Stimulated activated naive B cell treated with anti-CD40 and anti-IgM and Interleukin-4, amounts not matched to agents 10 μg/mL and 1 μg/mL and 100 μg/mL, for 72 hours (primary cell): ENCODE measurements at regions not wholly inside any gene's neighbourhood (a gene's known extent, or its start where the extent isn't known, plus 50 kb on each side); places are given as distances from the start of the nearest gene placed in this dataset.

Experiments used
- ATAC-seq, 2 donors: fragments of 150-1000 bp; cut with Tn5 transposase; replicated peaks; 2 replicates each; pipeline ENCODE4 v1.10.0; 2021; ENCODE audit warnings: moderate library complexity in 1 of 2
- DNase-seq: peaks from one replicate; pipeline ENCODE4 v3.0.0; 2021
- H3K27ac Mint-ChIP-seq: one replicate; pipeline ENCODE4 v1.8.0; 2022; ENCODE audit warnings: mild to moderate bottlenecking, mixed read lengths
- H3K27me3 Mint-ChIP-seq, 2 donors: one replicate each; pipeline ENCODE4 v1.8.0; 2022; ENCODE audit warnings: mixed read lengths in 2 of 2
- H3K36me3 Mint-ChIP-seq, 2 donors: one replicate each; pipeline ENCODE4 v1.8.0; 2022; ENCODE audit warnings: mixed read lengths in 2 of 2, mild to moderate bottlenecking in 1 of 2
- H3K4me1 Mint-ChIP-seq, 2 donors: one replicate each; pipeline ENCODE4 v1.8.0; 2022; ENCODE audit warnings: mixed read lengths in 2 of 2, mild to moderate bottlenecking in 1 of 2
- H3K4me3 Mint-ChIP-seq, 2 donors: one replicate each; pipeline ENCODE4 v1.8.0; 2022; ENCODE audit warnings: mild to moderate bottlenecking in 2 of 2, mixed read lengths in 2 of 2, moderate library complexity in 1 of 2
- H3K9me3 Mint-ChIP-seq, 2 donors: one replicate each; pipeline ENCODE4 v1.8.0; 2022; ENCODE audit warnings: mixed read lengths in 2 of 2, mild to moderate bottlenecking in 1 of 2

- Mint-ChIP-seq H3K27me3 (no peaks in the 10 kb centered on the region), H3K9me3 (peaks cover 2 to 3% of the 10 kb centered on the region in 2 donors), H3K36me3 (no peaks in the 10 kb centered on the region), H3K4me1 (no peaks in the 10 kb centered on the region), H3K4me3 (no peak overlapping the region), H3K27ac (no peak overlapping the region)
- no peak for DNase-seq
- no peak for ATAC-seq
Measured at GRCh38 chr3:22495241-22495640, 707.9 kb upstream of the UBE2E2 start.

GRCh38 chr3:22495791-22496190, 707.3 kb upstream of the UBE2E2 start:
- Mint-ChIP-seq H3K4me1 (no peaks in the 10 kb centered on the region), H3K4me3 (no peak overlapping the region), H3K9me3 (peaks cover 2 to 4% of the 10 kb centered on the region in 2 donors), H3K36me3 (no peaks in the 10 kb centered on the region), H3K27me3 (no peaks in the 10 kb centered on the region), H3K27ac (no peak overlapping the region)
- no peak for ATAC-seq
- no peak for DNase-seq

- no peak for DNase-seq
- H3K27ac Mint-ChIP-seq = no peak overlapping the region
- no peak for ATAC-seq
- no peaks in the 10 kb centered on the region for H3K4me1 Mint-ChIP-seq
- no peak overlapping the region for H3K4me3 Mint-ChIP-seq
- H3K36me3 Mint-ChIP-seq = no peaks in the 10 kb centered on the region
- H3K27me3 Mint-ChIP-seq = no peaks in the 10 kb centered on the region
- peaks cover 2 to 7% of the 10 kb centered on the region in 2 donors for H3K9me3 Mint-ChIP-seq
Measured at GRCh38 chr3:22496641-22497040, 706.5 kb upstream of the UBE2E2 start.

- DNase-seq (no peak), ATAC-seq (no peak)
- Mint-ChIP-seq H3K4me1 (no peaks in the 10 kb centered on the region), H3K27ac (no peak overlapping the region), H3K4me3 (no peak overlapping the region), H3K36me3 (no peaks in the 10 kb centered on the region), H3K27me3 (no peaks in the 10 kb centered on the region), H3K9me3 (peaks cover 4% of the 10 kb centered on the region in 2 donors)
Measured at GRCh38 chr3:22506871-22507270, 696.3 kb upstream of the UBE2E2 start.

- peaks cover 0 to 4% of the 10 kb centered on the region in 2 donors for H3K9me3 Mint-ChIP-seq
- H3K4me3 Mint-ChIP-seq = no peak overlapping the region
- H3K36me3 Mint-ChIP-seq = no peaks in the 10 kb centered on the region
- H3K27ac Mint-ChIP-seq = no peak overlapping the region
- no peaks in the 10 kb centered on the region for H3K27me3 Mint-ChIP-seq
- ATAC-seq (no peak), DNase-seq (no peak)
- H3K4me1 Mint-ChIP-seq = no peaks in the 10 kb centered on the region
Measured at GRCh38 chr3:22507709-22508108, 695.4 kb upstream of the UBE2E2 start.

- Mint-ChIP-seq H3K4me3 (no peak overlapping the region), H3K27ac (no peak overlapping the region), H3K36me3 (no peaks in the 10 kb centered on the region), H3K4me1 (no peaks in the 10 kb centered on the region), H3K27me3 (no peaks in the 10 kb centered on the region), H3K9me3 (peaks cover 7 to 9% of the 10 kb centered on the region in 2 donors)
- no peak for ATAC-seq
- no peak for DNase-seq
Measured at GRCh38 chr3:22523925-22524324, 679.2 kb upstream of the UBE2E2 start.

GRCh38 chr3:22526266-22526837, 676.8 kb upstream of the UBE2E2 start:
- Mint-ChIP-seq H3K27ac (no peak overlapping the region), H3K9me3 (peaks cover 7 to 9% of the 10 kb centered on the region in 2 donors), H3K36me3 (no peaks in the 10 kb centered on the region), H3K27me3 (no peaks in the 10 kb centered on the region), H3K4me1 (no peaks in the 10 kb centered on the region), H3K4me3 (no peak overlapping the region)
- ATAC-seq = no peak
- DNase-seq = no peak

- DNase-seq = no peak
- Mint-ChIP-seq H3K4me3 (no peak overlapping the region), H3K27ac (no peak overlapping the region), H3K4me1 (no peaks in the 10 kb centered on the region), H3K27me3 (no peaks in the 10 kb centered on the region), H3K9me3 (no peaks in the 10 kb centered on the region), H3K36me3 (no peaks in the 10 kb centered on the region)
- no peak for ATAC-seq
Measured at GRCh38 chr3:22536541-22536940, 666.6 kb upstream of the UBE2E2 start.

- no peaks in the 10 kb centered on the region for H3K36me3 Mint-ChIP-seq
- H3K27me3 Mint-ChIP-seq = no peaks in the 10 kb centered on the region
- H3K4me3 Mint-ChIP-seq = no peak overlapping the region
- peaks cover 0 to 3% of the 10 kb centered on the region in 2 donors for H3K9me3 Mint-ChIP-seq
- no peak overlapping the region for H3K27ac Mint-ChIP-seq
- DNase-seq = no peak
- ATAC-seq = no peak
- H3K4me1 Mint-ChIP-seq = no peaks in the 10 kb centered on the region
Measured at GRCh38 chr3:22537560-22537959, 665.6 kb upstream of the UBE2E2 start.

GRCh38 chr3:22542311-22542710, 660.8 kb upstream of the UBE2E2 start:
- ATAC-seq (no peak), DNase-seq (no peak)
- H3K4me3 Mint-ChIP-seq = no peak overlapping the region
- H3K27me3 Mint-ChIP-seq = no peaks in the 10 kb centered on the region
- no peaks in the 10 kb centered on the region for H3K36me3 Mint-ChIP-seq
- H3K4me1 Mint-ChIP-seq = no peaks in the 10 kb centered on the region
- no peak overlapping the region for H3K27ac Mint-ChIP-seq
- peaks cover 0 to 5% of the 10 kb centered on the region in 2 donors for H3K9me3 Mint-ChIP-seq

GRCh38 chr3:22555753-22556435, 647.2 kb upstream of the UBE2E2 start:
- no peaks in the 10 kb centered on the region for H3K36me3 Mint-ChIP-seq
- no peak overlapping the region for H3K27ac Mint-ChIP-seq
- H3K4me1 Mint-ChIP-seq = no peaks in the 10 kb centered on the region
- peaks cover 16 to 29% of the 10 kb centered on the region in 2 donors for H3K27me3 Mint-ChIP-seq
- DNase-seq = no peak
- H3K9me3 Mint-ChIP-seq = no peaks in the 10 kb centered on the region
- no peak for ATAC-seq
- no peak overlapping the region for H3K4me3 Mint-ChIP-seq

- H3K9me3 Mint-ChIP-seq = no peaks in the 10 kb centered on the region
- H3K4me1 Mint-ChIP-seq = peaks cover 0 to 11% of the 10 kb centered on the region in 2 donors
- H3K27me3 Mint-ChIP-seq = peaks cover 0 to 5% of the 10 kb centered on the region in 2 donors
- no peak for ATAC-seq
- DNase-seq = no peak
- no peaks in the 10 kb centered on the region for H3K36me3 Mint-ChIP-seq
- H3K4me3 Mint-ChIP-seq = no peak overlapping the region
- no peak overlapping the region for H3K27ac Mint-ChIP-seq
Measured at GRCh38 chr3:22565393-22565792, 637.7 kb upstream of the UBE2E2 start.

GRCh38 chr3:22568285-22568684, 634.8 kb upstream of the UBE2E2 start:
- Mint-ChIP-seq H3K27me3 (peaks cover 0 to 5% of the 10 kb centered on the region in 2 donors), H3K4me1 (peaks cover 0 to 11% of the 10 kb centered on the region in 2 donors), H3K9me3 (no peaks in the 10 kb centered on the region), H3K27ac (no peak overlapping the region), H3K4me3 (no peak overlapping the region), H3K36me3 (no peaks in the 10 kb centered on the region)
- no peak for DNase-seq
- no peak for ATAC-seq

GRCh38 chr3:22569570-22569969, 633.6 kb upstream of the UBE2E2 start:
- no peak overlapping the region for H3K4me3 Mint-ChIP-seq
- no peaks in the 10 kb centered on the region for H3K36me3 Mint-ChIP-seq
- peaks cover 0 to 2% of the 10 kb centered on the region in 2 donors for H3K4me1 Mint-ChIP-seq
- H3K9me3 Mint-ChIP-seq = no peaks in the 10 kb centered on the region
- no peak for ATAC-seq
- no peak overlapping the region for H3K27ac Mint-ChIP-seq
- H3K27me3 Mint-ChIP-seq = no peaks in the 10 kb centered on the region
- DNase-seq = no peak

- DNase-seq (no peak), ATAC-seq (no peak)
- Mint-ChIP-seq H3K27me3 (peaks cover 0 to 3% of the 10 kb centered on the region in 2 donors), H3K36me3 (no peaks in the 10 kb centered on the region), H3K4me3 (no peak overlapping the region), H3K9me3 (peaks cover 0 to 3% of the 10 kb centered on the region in 2 donors), H3K4me1 (no peaks in the 10 kb centered on the region), H3K27ac (no peak overlapping the region)
Measured at GRCh38 chr3:22581007-22581406, 622.1 kb upstream of the UBE2E2 start.
